ENCODE measurements at regions not wholly inside any gene's neighbourhood (a gene's known extent, or its start where the extent isn't known, plus 50 kb on each side); places are given as distances from the start of the nearest gene placed in this dataset.
"Not testable (repeated sequence)": the region's sequence is repeated elsewhere in the genome, so short reads cannot be mapped to it uniquely, and the experiment has no call there.

GRCh38 chr14:95611293-95611880 is 74.8 kb upstream of the TCL1B start:
- DNase-seq (ENCODE audit: low read depth), result no peak
- TF ChIP-seq CTCF (IDR thresholded peaks at IDR 0.05; ENCODE audit: insufficient read depth, low read depth, low read length), result no peak
- no peak overlapping the region for H3K4me3 ChIP-seq (ENCODE audit: low read depth, low read length)

- peak; percentile 16 for DNase-seq (ENCODE audit: low read depth)
- TF ChIP-seq CTCF (IDR thresholded peaks at IDR 0.05; ENCODE audit: insufficient read depth, low read depth, low read length), result no peak
- H3K4me3 ChIP-seq (ENCODE audit: low read depth, low read length), result no peak overlapping the region
Measured at GRCh38 chr14:95614349-95614748, 71.9 kb upstream of the TCL1B start.

- H3K4me3 ChIP-seq (ENCODE audit: low read depth, low read length), result no peak overlapping the region
- no peak for TF ChIP-seq CTCF (IDR thresholded peaks at IDR 0.05; ENCODE audit: insufficient read depth, low read depth, low read length)
- DNase-seq (ENCODE audit: low read depth), result peak; percentile 18
Measured at GRCh38 chr14:95616745-95617144, 69.5 kb upstream of the TCL1B start.

- DNase-seq (ENCODE audit: low read depth), result no peak
- TF ChIP-seq CTCF (IDR thresholded peaks at IDR 0.05; ENCODE audit: insufficient read depth, low read depth, low read length), result no peak
- no peak overlapping the region for H3K4me3 ChIP-seq (ENCODE audit: low read depth, low read length)
Measured at GRCh38 chr14:95619785-95620417, 66.3 kb upstream of the TCL1B start.

- no peak for TF ChIP-seq CTCF (IDR thresholded peaks at IDR 0.05; ENCODE audit: insufficient read depth, low read depth, low read length)
- no peak overlapping the region for H3K4me3 ChIP-seq (ENCODE audit: low read depth, low read length)
- no peak for DNase-seq (ENCODE audit: low read depth)
Measured at GRCh38 chr14:95620659-95621059, 65.6 kb upstream of the TCL1B start.

GRCh38 chr14:95623195-95623594 is 63.0 kb upstream of the TCL1B start:
- no peak for TF ChIP-seq CTCF (IDR thresholded peaks at IDR 0.05; ENCODE audit: insufficient read depth, low read depth, low read length)
- DNase-seq (ENCODE audit: low read depth), result peak; percentile 24
- H3K4me3 ChIP-seq (ENCODE audit: low read depth, low read length), result no peak overlapping the region

GRCh38 chr14:95625710-95626109 is 60.5 kb upstream of the TCL1B start:
- H3K4me3 ChIP-seq (ENCODE audit: low read depth, low read length); DNase-seq (ENCODE audit: low read depth): not testable (repeated sequence)

Data from fibroblast of villous mesenchyme (primary cell).